Fibroblast of mammary gland (primary cell): ENCODE measurements at regions not wholly inside any gene's neighbourhood (a gene's known extent, or its start where the extent isn't known, plus 50 kb on each side); places are given as distances from the start of the nearest gene placed in this dataset.

ENCODE experiments used
- DNase-seq: peaks from one replicate; pipeline ENCODE4 v3.0.0-alpha.2; 2010; ENCODE audit warnings: low read depth
- H3K4me3 ChIP-seq: 2 replicates; pipeline ENCODE4 v1.5.1; 2011; ENCODE audit warnings: low read depth, mild to moderate bottlenecking, low read length, moderate library complexity; ENCODE audit not compliant: control insufficient read depth
- CTCF ChIP-seq: conservative IDR thresholded peaks from 2 replicates; pipeline ENCODE4 v1.5.1; 2011; ENCODE audit warnings: low read depth, low read length, inconsistent platforms; ENCODE audit not compliant: control insufficient read depth, insufficient read depth

DNA sequence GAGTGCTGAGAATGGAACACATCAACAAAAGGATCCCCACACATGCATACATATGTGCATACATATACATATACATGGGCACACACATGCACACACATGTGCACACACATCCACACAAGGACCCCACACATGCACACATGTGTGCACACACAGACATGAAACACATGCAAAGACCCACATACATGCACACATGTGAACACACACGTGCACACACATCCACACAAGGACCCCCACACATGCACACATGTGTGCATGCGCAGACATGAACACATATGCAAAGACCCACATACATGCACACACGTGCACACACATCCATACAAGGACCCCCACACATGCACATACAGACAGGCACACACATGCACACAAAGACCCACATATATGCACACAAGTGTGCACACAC is 104.4 kb upstream of the ADARB2 start:
- TF ChIP-seq CTCF = no peak
- no peak for DNase-seq
- no peak overlapping the region for H3K4me3 ChIP-seq

GRCh38 chr10:1829712-1830111 is 92.4 kb upstream of the ADARB2 start:
- H3K4me3 ChIP-seq = no peak overlapping the region
- no peak for TF ChIP-seq CTCF
- no peak for DNase-seq

- H3K4me3 ChIP-seq = no peak overlapping the region
- DNase-seq = no peak
- TF ChIP-seq CTCF = no peak
Measured at GRCh38 chr10:1824928-1825327, 87.6 kb upstream of the ADARB2 start.

DNA sequence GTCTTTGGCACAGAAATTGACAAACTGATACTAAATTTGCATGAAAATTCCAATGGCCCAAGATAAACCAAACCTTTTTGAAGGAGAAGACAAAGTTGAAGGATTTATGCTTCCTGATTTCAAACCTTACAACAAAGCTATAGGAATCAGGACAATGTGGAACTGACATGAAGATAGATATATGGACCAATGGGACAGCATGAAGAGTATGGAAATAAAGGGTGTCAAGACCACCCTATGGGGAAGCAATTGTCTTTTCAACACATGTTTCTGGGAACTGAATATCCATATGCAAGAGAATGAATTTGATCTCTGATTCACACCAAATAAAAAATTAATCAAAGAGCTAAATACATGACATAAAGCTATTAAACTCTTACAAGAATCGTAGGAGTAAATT is 77.2 kb upstream of the ADARB2 start:
- DNase-seq = no peak
- no peak for TF ChIP-seq CTCF
- no peak overlapping the region for H3K4me3 ChIP-seq

DNA sequence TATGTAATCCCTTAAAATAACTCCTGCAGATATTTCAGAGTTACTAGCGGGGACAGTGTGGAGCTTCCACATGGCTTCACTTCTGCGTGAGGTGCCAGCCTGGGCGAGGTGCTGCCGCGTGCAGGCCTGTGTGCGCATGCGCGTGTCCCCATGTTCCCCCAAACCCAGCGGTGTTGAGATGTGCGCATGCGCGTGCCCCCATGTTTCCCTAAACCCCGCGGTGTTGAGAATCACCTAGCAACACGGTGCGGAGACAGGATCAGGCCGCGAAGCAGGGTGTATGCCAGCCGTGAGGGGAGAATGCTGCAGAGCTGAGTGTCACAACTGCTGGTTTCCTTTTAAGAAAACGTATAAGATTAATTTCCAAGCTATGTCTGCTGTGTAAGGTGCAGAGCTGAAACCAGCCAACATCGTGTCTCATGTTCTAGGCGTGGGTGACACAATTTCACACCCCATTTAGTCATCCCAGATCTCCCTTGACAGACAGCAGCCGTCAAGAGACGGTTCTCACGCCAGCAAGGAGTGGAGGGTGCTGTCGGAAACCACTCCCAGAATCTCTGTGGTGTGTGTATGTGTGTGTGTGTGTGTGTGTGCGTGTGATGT is 71.9 kb upstream of the ADARB2 start:
- no peak for TF ChIP-seq CTCF
- DNase-seq = no peak
- no peak overlapping the region for H3K4me3 ChIP-seq

- no peak overlapping the region for H3K4me3 ChIP-seq
Measured at GRCh38 chr10:1807924-1808323, 70.6 kb upstream of the ADARB2 start.

More at GRCh38 chr10:1807924-1808323, 70.6 kb upstream of the ADARB2 start:
- no peak for DNase-seq
- TF ChIP-seq CTCF = no peak
